ENCODE measurements at regions not wholly inside any gene's neighbourhood (a gene's known extent, or its start where the extent isn't known, plus 50 kb on each side); places are given as distances from the start of the nearest gene placed in this dataset.

DNA sequence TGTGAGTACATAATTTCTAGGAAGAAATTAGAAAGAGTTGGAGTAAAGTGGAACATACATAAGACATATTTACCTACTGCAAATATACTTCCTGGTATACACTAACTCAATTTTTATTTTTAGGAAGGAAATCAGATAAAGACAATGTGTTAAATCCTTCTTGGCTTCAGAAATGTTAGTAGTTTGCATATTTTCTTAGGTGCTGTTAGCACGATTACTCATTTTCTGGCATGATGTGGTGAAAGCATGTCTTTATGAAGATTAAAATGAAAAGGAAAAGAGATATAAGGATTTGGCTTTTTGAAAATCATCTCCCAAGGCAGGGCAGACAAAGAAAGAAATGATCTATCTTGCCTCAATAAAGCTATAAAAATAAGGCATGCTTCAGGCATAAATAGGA is 287.6 kb upstream of the E2F7 start:
- TF ChIP-seq SUZ12 (IDR thresholded peaks at IDR 0.05; ENCODE audit: extremely low read depth, insufficient read depth, insufficient read length) = no peak
- TF ChIP-seq YY1 (IDR thresholded peaks at IDR 0.05; ENCODE audit: insufficient read depth, insufficient read length) = no peak
- TF ChIP-seq ZNF274 (IDR thresholded peaks at IDR 0.05; ENCODE audit: low read depth, low read length) = no peak

Measured in NT2/D1 (cell line).